ENCODE measurements at regions not wholly inside any gene's neighbourhood (a gene's known extent, or its start where the extent isn't known, plus 50 kb on each side); places are given as distances from the start of the nearest gene placed in this dataset.
"Not testable (repeated sequence)": the region's sequence is repeated elsewhere in the genome, so short reads cannot be mapped to it uniquely, and the experiment has no call there.

- DNase-seq = no peak
Measured at GRCh38 chr16:52725461-52725860, 178.5 kb upstream of the TOX3 start.

DNA sequence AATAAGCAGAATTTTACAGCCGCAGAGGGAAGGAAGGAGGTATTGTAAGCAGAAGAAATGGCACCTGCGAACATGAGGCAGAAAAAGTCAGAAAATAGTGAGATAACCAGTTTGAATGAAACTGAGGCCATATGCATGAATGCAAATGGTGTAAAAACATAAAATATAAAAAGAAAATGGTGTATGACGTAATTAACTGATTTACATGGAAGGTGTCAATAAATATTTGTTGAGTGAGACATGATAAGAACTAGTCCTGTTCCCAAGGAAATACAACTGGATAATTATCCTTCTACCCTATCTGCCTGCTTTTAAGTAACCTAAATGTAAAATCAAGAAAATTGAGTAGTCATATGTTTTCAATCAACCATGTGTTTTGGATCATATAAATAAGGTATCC, 178.1 kb upstream of the TOX3 start:
- DNase-seq = no peak

DNA sequence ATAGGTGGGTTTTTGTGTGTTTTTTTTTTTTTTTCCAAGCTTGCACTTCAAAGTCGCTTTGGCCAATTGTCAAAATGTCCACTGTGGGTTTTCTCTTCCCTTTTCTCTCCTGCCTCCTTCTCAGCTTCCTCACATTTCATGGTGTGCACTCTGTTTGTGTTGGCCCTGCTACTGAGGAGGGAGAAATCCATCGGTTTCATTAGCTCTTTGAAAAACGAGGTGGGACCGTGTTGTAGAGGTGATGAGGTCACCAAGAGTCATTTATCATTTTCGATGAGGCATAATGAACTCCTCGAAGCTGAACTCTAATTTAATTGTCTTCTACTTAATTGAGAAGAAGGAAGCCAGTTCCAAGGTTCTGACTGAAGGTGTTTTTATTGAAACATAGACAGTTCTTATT, 174.4 kb upstream of the TOX3 start:
- DNase-seq = no peak

DNA sequence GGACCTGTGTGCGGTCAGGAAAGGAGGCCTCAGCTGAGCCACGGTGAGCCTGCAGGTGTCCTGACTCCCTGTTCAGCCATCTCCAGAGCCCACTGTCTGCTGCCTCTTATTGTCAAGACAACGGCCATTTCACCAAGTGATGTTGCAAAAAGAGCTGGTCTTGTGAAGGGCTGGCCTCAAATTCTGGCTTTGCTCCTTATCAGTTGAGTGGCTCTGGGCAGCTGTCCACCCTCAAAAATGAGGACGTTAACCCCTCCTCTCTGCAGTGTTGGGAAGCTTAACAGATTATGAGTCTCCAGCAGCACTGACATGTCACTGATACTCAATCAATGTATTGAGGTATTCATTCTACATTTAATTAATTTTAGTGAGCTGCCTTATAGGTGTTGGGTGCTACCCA, 171.1 kb upstream of the TOX3 start:
- DNase-seq = no peak

DNA sequence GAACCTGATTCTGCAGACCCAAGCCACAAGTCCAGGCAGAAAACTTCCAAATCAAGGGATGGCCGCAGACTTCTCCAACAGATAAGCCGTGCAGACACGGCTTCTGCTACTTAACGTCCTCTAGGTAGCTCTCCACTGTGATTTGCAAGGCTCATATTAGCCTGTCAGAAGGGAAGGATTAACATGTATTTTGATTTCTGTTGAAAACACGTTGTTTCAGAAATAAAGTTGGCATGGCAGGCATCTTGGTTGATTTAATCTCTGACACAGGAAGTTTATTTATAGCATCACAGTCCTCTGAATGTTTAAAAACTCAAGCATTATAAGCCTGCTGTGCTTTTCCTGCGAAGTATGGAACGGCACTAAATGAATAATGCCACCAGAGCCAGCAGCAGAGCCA, 166.8 kb upstream of the TOX3 start:
- DNase-seq = no peak

- no peak for DNase-seq
Measured at GRCh38 chr16:52709306-52709705, 162.4 kb upstream of the TOX3 start.

DNA sequence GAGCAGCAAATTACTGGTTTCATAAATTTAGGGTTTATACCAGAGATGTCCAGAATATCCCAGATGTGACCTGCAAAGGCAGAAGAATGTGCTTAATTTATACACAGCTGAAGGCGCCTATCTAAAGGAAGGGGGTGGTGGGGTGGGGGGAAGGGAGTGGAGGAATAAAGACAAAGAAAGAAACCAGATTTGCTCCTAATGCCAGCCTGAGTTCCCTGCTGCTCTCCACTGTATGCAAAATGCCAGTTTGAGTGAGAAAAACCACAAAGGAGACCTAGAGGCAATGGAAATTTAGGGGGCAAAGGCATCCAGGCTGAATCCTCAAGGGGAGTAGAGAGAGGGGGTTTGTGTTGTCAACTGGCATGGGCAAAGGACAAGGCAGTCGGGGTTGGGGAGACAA, 161.5 kb upstream of the TOX3 start:
- no peak for DNase-seq

GRCh38 chr16:52707676-52708337, 160.9 kb upstream of the TOX3 start:
- no peak for DNase-seq

DNA sequence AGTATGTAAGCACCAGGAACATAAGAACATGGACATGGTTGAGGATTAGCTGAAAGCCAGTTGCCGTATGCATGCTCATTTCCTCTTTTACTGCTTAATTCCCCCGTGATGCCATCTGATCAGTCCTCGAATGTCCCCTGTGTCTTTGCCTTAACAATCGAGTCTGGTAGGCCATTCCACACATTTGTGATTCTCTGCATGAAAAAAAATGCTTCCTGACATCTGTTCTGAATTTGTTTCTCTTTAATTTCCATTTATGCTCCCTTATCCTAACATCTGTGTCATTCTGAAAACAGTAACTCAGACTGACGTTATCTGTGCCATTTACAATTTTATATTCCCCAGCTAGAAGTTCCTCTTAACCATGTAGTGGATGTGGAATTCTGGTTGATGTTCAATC, 158.2 kb upstream of the TOX3 start:
- no peak for DNase-seq

GRCh38 chr16:52697971-52698370, 151.0 kb upstream of the TOX3 start:
- no peak for DNase-seq

GRCh38 chr16:52696126-52696525, 149.2 kb upstream of the TOX3 start:
- DNase-seq = no peak

GRCh38 chr16:52690468-52690867, 143.5 kb upstream of the TOX3 start:
- DNase-seq = no peak

DNA sequence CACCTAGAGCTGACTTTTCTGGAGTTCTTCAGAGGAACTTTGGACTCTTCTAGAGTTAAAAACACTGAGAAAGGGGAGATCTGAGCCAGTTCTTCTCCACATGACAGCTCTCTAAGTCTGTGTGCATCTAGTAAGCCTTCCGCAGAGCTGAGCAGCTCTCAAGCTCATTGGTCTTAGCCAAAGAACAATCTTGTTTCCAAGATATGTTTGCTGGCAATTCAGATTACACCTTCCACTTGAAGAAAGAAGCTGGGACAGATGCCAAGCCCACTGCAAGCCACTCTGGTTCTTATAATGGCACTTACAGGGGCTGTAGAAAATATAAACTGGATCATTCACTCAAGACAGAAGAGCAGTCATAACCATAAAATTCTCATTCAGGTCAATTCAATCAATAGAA, 134.1 kb upstream of the TOX3 start:
- no peak for DNase-seq

GRCh38 chr16:52677501-52677900, 130.6 kb upstream of the TOX3 start:
- no peak for DNase-seq

DNA sequence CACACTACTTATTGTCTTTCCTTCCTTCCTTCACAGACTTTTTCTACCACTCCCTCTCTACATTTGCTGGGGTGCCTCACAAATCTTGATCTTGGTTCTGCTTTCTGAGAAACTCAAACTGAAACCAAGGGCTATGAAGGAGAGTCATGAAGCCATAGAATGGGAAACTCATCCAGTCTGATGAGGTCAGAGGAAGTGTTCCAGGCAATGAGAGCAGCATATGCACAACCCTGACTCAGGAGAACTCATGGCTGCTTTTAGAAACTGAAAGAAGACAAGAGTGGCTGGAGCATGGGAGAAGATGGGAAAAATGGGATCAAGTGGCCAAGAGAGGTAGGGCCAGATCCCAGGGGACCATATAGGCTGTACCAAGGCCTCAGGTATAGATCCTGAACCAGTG, 130.0 kb upstream of the TOX3 start:
- DNase-seq = no peak

DNA sequence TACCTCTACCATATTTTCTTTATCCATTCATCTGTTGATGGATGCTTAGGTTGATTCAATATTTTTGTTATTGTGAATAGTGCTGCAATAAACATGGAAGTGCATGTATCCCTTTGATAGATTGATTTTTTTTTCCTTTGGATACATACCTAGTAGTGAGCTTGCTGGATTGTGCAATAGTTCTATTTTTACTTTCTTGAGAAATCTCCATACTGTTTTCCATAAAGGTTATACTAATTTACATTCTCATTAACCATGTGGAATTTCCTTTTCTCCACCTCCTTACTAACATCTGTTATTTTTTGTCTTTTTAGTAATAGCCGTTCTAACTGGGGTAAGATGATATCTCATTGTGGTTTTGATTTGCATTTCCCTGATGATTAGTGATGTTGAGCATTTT, 124.6 kb upstream of the TOX3 start:
- no peak for DNase-seq

GRCh38 chr16:52657924-52658323, 111.0 kb upstream of the TOX3 start:
- no peak for DNase-seq

DNA sequence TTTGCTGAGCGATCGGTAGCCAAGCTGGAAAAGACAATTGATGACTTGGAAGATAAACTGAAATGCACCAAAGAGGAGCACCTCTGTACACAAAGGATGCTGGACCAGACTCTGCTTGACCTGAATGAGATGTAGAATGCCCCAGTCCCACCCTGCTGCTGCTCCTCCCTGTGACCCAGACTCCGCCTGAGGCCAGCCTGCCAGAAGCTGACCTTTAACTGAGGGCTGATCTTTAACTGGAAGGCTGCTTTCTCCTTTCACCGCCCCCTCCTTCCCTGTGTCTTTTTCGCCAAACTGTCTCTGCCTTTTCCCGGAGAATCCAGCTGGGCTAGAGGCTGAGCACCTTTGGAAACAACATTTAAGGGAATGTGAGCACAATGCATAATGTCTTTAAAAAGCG, 109.0 kb upstream of the TOX3 start:
- DNase-seq = not testable (repeated sequence)

- not testable (repeated sequence) for DNase-seq
Measured at GRCh38 chr16:52655156-52655555, 108.2 kb upstream of the TOX3 start.

DNA sequence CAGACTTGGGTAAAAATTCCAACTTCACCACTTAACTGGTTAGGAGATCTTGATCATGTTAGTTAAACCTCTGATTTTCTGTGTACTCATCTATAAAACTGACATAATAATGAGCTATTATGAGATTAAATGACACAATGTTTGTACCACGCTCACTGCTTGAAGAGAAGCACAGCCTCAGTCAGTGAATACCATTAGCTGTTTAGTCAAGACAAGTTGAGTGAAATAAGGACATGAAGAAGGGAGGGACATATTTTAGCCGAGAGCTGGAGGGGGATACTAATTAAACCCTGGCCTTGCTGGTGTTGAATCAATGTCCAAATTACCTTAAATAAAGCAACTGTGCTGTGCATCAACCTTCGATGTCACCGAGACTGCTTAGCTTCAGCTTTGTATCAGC, 105.1 kb upstream of the TOX3 start:
- no peak for DNase-seq

DNA sequence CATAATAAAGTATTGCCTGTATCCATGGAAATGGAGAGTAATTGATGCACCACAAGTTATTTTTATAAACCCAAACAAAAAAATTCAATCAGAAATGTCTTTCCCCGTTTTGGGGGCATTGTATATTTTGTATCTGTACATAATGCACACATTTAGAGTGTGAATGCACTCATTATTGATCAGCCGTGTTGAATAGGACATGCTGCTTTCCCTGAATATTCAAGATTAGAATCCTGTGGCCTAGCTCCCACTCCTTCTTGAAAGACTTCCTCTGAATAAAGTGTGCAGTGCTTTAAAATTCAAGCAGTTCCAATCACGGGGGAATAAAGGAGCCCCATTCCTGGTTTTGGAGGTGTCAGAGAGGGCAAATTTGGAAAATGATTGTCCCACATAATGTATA, 103.8 kb upstream of the TOX3 start:
- DNase-seq = no peak

DNA sequence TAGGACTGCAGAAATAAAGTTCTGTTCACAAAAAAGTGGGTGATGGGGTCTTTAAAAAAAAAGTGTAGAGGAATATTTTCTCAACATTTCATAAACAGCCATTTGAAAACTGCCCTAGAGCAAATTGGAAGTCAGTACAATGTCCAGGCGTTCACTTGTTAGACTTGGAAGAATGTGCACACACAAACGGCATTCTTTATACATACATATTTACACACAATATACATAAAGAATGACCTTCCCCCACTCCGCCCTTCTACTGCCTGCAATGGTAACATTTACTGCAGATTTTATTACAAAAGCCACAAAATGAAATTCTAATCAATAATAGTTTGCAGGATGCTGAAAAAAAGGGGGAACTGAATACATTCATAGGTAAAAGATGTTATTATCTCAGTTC, 103.4 kb upstream of the TOX3 start:
- no peak for DNase-seq

GRCh38 chr16:52649870-52650269, 102.9 kb upstream of the TOX3 start:
- DNase-seq = no peak

DNA sequence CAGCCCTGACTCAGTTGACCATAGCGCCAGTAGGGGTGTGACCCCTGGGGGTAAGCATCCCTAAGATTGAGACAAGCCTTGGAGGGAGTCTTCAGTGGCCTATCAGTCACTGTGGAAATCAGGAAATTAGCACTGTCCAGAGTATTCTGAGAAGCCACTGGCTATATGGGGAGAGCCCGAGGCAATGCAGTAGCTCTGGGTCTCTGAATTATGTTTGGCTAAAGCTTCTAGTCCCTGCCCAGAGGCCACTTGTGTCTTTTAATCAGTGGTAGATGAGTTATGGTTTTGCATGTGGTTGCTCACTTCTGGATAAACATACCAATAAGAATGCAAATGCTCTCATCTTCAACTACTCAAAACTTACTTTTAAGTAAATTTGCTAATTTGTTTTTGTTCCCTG, 100.6 kb upstream of the TOX3 start:
- no peak for DNase-seq

DNA sequence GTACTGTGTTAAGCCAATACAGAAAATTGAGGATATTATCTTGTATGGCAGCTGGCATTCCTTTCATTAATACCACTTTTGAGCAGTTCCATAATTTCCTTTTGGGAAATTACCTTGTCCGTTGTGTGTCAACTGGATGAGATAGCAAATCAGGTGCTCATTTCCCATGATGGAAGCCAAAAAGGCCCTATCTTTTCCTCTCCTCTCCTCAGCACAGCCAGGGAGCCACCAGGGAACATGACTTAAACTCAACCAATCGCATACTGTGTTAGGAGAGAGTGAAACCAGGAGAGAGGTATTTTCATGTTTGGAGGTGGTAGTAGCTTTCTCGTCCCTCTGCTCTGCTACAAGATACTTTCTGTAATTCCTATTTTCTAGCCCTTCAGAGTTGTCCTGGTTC, 96.1 kb upstream of the TOX3 start:
- no peak for DNase-seq

GRCh38 chr16:52634528-52634927, 87.6 kb upstream of the TOX3 start:
- no peak for DNase-seq
